IPS-NIHi11 (cell line): ENCODE measurements at regions not wholly inside any gene's neighbourhood (a gene's known extent, or its start where the extent isn't known, plus 50 kb on each side); places are given as distances from the start of the nearest gene placed in this dataset.

Source experiments
- DNase-seq: peaks from one replicate; pipeline ENCODE4 v3.0.0; 2012; ENCODE audit warnings: mixed read lengths, low spot score

- peak; percentile 37 for DNase-seq
Measured at GRCh38 chr2:37809525-37809924, 115.6 kb upstream of the RMDN2 start.

DNA sequence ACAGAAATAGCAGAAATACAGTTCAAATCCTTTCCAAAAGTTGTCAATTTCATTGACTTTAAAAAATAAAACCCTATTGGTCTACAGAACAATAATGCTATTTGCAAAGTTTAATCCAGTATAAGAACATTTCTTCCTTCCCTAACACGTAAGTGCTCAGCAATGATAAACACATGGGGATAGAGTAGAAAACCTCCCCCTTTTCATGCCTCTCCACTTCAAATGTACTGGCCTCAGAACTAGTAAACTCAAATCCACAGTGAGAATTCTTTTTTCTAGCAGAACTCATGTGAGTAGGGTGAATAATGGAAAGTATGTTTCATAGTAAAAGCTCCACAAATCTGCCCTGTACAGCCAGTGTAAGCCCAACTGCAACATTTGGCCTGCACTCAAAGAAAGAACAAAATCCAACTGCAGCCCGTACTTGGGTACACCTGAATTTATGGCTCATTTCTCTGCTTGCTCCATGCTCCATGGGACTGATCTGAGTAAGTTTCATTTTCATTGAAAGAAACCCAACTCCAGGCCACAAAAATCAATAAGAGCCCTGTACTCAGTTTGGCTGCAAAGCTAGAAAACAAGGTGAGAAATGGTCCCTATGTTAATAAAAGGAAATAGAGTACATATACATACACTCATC, 115.0 kb upstream of the RMDN2 start:
- no peak for DNase-seq

GRCh38 chr2:37812414-37812813, 112.7 kb upstream of the RMDN2 start:
- DNase-seq: no peak

DNA sequence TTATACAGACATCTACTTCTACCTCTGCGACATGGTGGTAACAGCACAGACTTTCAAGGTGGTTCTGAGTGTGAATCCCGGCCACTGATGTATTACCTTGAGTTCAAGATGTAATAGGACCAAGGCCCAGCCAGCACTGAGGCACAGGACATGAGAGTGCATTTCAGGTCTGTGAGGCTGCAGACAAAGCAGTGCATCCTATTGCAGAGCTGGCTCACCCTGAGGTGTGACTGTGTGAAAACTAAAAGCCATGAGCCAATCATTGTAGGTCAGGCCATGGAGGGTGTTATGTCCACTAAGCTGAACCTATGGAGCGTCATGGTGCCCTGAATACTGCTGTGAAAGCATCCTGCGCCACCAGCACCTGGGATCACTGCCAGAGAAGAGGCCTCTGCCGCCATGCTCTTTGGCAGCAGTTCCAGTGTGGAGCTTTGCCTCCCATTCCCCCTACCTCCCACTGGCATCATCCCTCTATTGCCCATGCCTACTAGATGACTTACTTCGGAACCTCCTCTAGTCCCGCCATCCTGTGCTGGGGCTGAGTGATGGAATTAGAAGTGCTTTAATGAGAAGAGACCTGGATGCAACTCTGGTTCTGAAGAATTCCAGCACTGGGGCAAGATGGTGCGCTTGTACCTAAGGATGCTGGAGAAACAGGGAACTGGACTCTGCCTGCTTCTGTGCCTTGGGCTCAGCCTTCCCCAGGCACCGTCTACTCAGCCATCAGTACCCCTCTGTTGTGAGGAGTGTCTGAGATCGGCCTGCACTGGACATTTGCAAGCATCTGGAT, 112.0 kb upstream of the RMDN2 start:
- DNase-seq: no peak

DNA sequence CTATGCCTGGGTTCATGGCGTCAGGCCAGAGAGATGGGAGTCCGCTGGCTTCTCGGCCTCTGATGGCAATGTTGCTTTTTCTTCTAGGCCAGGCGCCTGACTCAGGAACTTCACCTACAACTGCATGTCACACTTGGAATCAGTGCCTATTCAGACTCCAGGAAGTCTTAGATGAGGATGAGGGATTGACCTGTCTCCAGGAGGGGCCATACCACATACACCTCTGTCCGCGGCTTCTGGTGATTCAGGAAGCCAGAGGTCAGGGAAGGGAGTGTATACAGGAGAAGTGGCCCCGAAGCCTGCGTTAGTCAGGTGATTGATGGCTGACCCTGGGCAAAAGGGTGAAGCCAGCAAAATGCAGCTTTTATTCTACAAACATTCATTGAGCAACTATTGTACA, 109.1 kb upstream of the RMDN2 start:
- DNase-seq: no peak

DNA sequence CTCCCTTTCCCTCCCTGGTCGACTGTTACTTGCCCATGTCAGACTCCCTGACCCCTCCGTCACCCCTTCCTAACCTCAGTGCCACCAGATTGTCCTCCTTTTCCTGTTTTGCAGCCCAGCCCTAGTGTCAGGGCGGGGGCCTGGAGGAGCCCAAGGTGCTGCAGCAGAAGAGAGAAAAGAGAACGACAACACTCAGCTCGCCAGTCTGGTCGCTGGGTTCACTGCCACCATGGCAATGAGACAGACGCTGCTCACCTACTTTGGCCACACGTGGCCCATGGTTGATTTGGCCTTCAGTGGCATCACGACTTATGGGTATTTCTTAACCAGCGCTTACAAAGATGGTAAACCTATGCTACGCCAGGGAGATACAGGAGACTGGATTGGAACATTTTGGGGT, 108.4 kb upstream of the RMDN2 start:
- DNase-seq: no peak

- DNase-seq: no peak
Measured at GRCh38 chr2:37819186-37819585, 105.9 kb upstream of the RMDN2 start.

DNA sequence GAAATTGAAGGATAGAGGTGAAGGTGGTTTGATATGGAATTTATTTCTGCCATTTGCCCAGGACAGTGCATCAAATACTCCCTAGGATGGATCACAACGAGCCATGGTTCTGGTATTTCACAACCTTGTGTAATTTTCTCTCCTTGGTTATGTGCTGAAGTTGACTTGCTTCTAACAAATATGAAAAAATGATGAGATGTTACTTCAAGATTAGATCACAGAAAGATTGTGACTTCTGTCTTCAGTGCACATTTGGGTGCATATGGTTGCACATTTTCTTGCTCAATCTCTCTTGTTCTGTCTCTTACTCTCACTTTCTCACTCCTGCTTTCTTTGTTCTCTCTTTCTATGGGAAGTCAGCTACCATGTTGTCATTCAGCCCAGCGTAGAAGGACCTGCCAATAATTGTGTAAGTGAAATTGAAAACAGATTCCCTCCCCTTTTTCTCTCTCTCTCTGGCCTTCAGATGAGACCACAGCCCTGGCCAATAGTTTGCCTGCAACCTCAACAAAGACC, 104.6 kb upstream of the RMDN2 start:
- no peak for DNase-seq

DNA sequence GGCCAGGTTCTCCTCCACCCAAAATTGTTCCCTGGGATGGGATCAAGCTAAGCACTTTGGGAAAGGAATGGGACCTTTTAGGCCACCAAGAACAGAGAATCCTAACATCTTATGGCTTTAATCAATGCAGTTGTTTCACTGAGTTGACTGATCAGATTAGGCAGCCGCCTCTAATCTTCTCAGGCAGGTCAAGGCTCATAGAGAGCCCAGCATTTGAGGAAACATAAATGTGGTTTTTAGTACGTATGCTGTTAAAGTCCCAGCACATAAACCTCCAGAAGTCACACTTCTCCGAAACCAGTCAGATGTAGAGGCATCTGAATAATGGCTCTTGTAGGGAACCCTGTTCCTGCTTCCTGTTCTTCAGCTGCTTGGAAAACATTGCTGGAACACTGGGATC, 99.5 kb upstream of the RMDN2 start:
- DNase-seq: no peak

DNA sequence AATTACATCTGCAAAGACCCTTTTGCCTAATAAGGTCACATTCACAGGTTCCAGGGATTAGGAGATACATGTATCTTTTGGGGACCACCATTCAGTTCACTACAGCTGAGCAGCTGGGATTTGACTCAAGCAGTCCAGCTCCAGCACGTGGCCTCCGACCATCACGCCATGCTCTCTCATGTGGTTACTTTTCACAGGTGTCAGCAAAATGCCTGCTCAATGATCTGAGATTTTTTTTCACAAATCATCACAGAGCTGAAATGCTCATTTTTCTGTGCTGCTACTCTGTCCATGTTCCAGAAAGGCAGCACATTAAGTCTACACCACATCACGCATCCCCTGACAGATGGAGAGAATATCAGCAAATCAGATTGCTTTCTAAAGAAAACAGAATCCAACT, 98.5 kb upstream of the RMDN2 start:
- no peak for DNase-seq

DNA sequence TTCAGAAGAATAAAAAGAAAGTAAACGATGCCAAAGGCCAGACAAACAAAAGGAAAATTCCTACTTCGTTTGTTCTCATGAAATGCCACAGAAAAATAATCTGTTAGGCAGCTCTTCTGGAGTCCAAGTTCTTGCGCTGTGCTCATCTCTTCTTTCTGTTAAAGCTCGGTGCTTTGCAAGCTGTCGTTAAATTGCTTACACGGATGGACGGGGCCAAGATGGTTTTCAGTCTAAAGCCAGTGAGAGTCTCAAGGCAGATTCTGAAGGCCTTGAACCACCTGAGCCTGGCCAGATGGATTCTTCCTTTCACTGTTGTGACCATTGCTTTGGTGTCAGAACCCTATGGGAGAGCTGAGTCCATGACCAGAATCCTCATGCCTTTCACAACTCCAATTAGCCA, 97.6 kb upstream of the RMDN2 start:
- no peak for DNase-seq

GRCh38 chr2:37827911-37828511, 97.1 kb upstream of the RMDN2 start:
- DNase-seq: no peak

DNA sequence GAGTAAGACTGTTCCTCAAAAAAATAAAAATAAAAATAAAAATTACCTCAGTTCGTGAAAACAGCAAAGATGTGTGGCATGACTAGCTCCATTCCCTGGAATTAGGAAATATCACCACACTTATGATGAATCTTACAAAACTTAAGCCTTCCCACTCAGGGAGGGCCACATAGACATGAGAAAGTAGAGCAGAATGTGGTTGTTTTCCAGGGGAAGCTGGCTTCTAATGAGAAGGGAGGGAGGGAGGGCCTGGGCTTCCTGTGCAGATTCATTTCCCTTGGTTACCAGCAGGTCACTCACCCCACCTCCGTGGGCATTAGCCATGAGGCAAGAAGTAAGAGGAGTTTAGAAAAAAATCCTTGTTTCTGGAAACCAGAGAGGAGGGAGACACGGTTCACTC, 95.9 kb upstream of the RMDN2 start:
- peak; percentile 22 for DNase-seq

GRCh38 chr2:37829616-37830395, 95.3 kb upstream of the RMDN2 start:
- no peak for DNase-seq

- DNase-seq: no peak
Measured at GRCh38 chr2:37830636-37831035, 94.5 kb upstream of the RMDN2 start.

DNA sequence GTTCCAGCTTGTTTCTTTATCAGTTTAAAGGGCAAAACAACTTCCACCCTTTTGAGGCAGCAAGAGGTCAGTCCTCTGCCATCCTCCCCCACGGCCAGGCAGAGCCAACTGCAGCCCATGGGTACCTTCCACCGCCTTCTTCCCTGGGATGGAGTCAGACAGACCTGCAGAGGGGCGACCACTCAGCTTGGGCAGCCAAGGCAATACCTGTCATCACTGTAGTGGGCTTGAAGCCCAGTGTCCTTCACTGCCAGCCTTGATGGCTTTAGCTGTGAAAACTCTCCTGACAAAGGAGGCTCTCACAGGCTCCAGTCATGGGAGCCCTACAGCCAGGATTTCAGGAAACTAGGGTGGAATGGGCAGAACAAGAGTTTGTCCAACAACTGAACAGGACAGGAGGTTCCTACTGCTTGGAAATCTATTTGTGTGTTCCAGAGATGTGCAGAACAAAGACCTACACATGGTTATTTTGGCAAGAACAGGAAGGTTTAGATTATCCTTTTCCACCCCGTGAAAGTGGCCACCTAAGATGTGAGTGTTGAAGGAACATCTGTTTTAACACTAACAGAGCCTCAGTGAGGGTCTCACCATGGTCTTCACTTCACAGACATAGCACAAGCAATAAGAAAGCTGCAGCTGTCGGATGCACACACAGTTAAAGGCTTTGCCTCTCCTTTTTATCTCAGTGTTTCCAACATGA, 93.9 kb upstream of the RMDN2 start:
- DNase-seq: no peak

- DNase-seq: peak; percentile 81
Measured at GRCh38 chr2:37832590-37833197, 92.4 kb upstream of the RMDN2 start.

DNA sequence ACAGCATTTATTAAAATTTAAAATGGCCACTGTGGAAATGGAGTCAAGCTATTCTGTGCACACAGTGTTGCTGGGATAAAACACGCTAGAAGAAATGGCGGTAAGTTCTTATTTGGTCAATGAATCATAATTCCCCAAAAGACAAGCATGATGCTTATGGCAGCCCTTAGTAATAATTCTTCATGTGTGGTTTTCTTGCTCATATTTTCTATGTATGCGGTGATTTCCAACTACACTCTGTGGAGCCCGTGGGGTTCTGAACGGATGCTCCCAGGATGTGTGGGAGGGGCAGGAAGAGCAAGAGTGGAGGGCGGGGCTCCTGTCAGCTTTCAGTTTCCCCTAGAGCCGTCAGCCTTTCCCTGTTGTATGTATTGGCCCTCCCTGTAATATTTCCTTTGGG, 91.7 kb upstream of the RMDN2 start:
- DNase-seq: no peak

- no peak for DNase-seq
Measured at GRCh38 chr2:37836270-37836669, 88.8 kb upstream of the RMDN2 start.

DNA sequence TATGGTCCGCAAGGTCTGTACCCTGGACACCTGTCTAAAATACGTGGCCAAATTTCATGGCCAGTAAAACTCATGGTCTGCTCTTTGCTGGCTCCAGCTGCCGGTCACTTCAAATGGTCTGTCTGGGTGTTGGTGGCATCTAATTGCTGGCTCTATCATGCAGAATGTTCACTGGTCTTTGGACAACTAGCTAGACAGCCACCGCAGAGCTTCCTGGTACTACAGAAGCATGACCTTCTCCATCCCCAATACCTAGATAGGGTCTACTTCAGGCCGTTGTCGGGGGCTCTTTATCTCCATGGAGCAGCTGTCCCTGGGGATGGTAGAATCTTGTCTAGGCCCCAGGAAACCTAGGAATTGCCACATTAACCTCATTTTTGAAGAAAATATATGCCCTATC, 88.4 kb upstream of the RMDN2 start:
- no peak for DNase-seq

DNA sequence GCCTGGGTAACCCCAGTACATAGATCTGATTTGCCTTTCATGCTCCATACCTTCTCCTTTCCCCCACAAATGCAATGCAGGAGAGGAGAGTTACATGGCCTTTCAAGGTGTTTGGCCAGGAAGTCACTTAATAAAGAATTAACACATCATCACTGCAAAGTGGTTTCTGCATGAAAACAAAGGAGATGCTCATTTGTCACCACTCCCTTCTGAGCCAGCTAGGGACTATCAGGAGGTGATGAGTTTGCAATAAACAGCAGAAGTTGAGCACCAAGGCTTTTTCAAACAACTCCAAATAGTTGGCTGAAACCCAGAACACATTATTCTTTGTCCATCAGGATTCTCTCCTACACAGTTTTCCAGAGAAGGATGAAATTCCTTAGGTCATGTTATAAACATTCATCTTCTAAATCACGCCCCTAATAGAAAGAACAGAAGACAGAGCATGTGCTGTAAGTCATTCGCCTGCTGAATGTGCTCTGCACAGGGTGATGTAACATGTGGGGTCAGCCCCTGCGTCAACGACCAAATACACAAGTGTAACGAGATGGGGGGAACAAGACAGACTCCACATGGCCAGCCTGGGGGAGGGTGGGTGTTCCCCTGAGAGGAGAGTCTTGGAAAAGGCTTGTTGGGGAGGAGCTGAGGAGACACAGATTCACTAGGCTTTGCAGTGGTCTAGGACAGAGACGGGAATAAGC, 87.3 kb upstream of the RMDN2 start:
- DNase-seq: no peak
